Mucosa of descending colon (tissue), 3 donors: ENCODE measurements at regions not wholly inside any gene's neighbourhood (a gene's known extent, or its start where the extent isn't known, plus 50 kb on each side); places are given as distances from the start of the nearest gene placed in this dataset.

Source experiments
- ATAC-seq: fragments of 200-7000 bp; cut with Tn5 transposase; one replicate; pipeline ENCODE4 v1.9.1; 2020; ENCODE audit warnings: mild to moderate bottlenecking, moderate library complexity
- DNase-seq, 3 donors: peaks; one replicate each; pipeline ENCODE4 v3.0.0-alpha.2; 2020
- H3K36me3 ChIP-seq: fragments of 200-600 bp; one replicate; pipeline ENCODE4 v1.8.0; 2021; ENCODE audit warnings: low read depth, mild to moderate bottlenecking
- H3K4me1 ChIP-seq: fragments of 200-600 bp; one replicate; pipeline ENCODE4 v1.8.0; 2021; ENCODE audit warnings: low read depth, mild to moderate bottlenecking
- H3K4me3 ChIP-seq: fragments of 200-600 bp; one replicate; pipeline ENCODE4 v1.8.0; 2021; ENCODE audit warnings: mild to moderate bottlenecking
- H3K9me3 ChIP-seq: fragments of 200-600 bp; one replicate; pipeline ENCODE4 v1.8.0; 2021; ENCODE audit warnings: mild to moderate bottlenecking
- intact Hi-C, 2 donors: fragments of 100-400 bp; cut with DNase I in 1 of 2; cut with micrococcal nuclease in 1 of 2; formaldehyde crosslinking; loops; one replicate each; pipeline versions ENCODE4 v1.11.0 to v1.11.1; 2022; cut with DNase I, micrococcal nuclease
- TF ChIP-seq, protein P1 (sequence below): fragments of 200-600 bp; IDR thresholded peaks from one replicate; pipeline ENCODE4 v1.8.0; 2022; ENCODE audit warnings: antibody characterized with exemption, mild to moderate bottlenecking
- donor health status: DM: no; HTN: no; CAD: no; lungs with moderate emphysema.
- donor health status: DM: no; HTN: no; CAD: no.
- donor health status: DM: no; HTN: yes; CAD: no.

- peaks cover 21% of the 10 kb centered on the region for H3K9me3 ChIP-seq
- TF ChIP-seq, protein P1, sequence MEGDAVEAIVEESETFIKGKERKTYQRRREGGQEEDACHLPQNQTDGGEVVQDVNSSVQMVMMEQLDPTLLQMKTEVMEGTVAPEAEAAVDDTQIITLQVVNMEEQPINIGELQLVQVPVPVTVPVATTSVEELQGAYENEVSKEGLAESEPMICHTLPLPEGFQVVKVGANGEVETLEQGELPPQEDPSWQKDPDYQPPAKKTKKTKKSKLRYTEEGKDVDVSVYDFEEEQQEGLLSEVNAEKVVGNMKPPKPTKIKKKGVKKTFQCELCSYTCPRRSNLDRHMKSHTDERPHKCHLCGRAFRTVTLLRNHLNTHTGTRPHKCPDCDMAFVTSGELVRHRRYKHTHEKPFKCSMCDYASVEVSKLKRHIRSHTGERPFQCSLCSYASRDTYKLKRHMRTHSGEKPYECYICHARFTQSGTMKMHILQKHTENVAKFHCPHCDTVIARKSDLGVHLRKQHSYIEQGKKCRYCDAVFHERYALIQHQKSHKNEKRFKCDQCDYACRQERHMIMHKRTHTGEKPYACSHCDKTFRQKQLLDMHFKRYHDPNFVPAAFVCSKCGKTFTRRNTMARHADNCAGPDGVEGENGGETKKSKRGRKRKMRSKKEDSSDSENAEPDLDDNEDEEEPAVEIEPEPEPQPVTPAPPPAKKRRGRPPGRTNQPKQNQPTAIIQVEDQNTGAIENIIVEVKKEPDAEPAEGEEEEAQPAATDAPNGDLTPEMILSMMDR = no peak
- no peak for ATAC-seq
- H3K36me3 ChIP-seq = no peaks in the 10 kb centered on the region
- intact Hi-C loops = no loop called here
- H3K4me3 ChIP-seq = no peak overlapping the region
- no peak for DNase-seq
- no peaks in the 10 kb centered on the region for H3K4me1 ChIP-seq
Observed at GRCh38 chr4:131499141-131499873, 1649.8 kb upstream of the PCDH10 start.

DNA sequence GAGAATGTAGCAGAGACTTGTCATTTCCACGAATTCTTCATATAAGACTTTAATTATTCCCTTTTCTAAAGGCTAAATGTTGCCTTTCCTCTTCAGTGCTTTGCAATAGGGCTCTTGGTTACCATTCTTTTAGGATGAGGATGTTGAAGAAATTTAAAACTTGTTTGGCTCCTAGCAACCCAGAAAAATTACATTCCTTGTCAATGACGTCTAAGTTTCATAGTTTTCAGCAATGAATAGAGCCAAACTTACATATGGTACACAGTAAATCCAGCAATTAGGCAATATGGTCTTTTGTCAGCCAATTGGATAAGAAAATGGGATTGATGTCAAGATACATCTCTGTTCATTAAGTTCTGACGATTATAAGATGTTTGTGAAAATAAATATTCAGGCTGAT is 1639.6 kb upstream of the PCDH10 start:
- TF ChIP-seq, protein P1 = no peak
- peaks cover 3% of the 10 kb centered on the region for H3K9me3 ChIP-seq
- DNase-seq (no peak), ATAC-seq (no peak)
- H3K4me3 ChIP-seq = no peak overlapping the region
- intact Hi-C loops = no loop called here
- H3K36me3 ChIP-seq = no peaks in the 10 kb centered on the region
- H3K4me1 ChIP-seq = no peaks in the 10 kb centered on the region

- no peak for DNase-seq
- intact Hi-C loops = no loop called here
- TF ChIP-seq, protein P1 = no peak
- no peak overlapping the region for H3K4me3 ChIP-seq
- H3K9me3 ChIP-seq = peaks cover 1% of the 10 kb centered on the region
- no peaks in the 10 kb centered on the region for H3K4me1 ChIP-seq
- H3K36me3 ChIP-seq = no peaks in the 10 kb centered on the region
- no peak for ATAC-seq
Observed at GRCh38 chr4:131526686-131527085, 1622.4 kb upstream of the PCDH10 start.

- intact Hi-C loops = no loop called here
- no peak overlapping the region for H3K4me3 ChIP-seq
- H3K36me3 ChIP-seq = no peaks in the 10 kb centered on the region
- ATAC-seq (no peak), DNase-seq (no peak)
- no peaks in the 10 kb centered on the region for H3K4me1 ChIP-seq
- TF ChIP-seq, protein P1 = no peak
- H3K9me3 ChIP-seq = peaks cover 8% of the 10 kb centered on the region
Observed at GRCh38 chr4:131531087-131531486, 1618.0 kb upstream of the PCDH10 start.

GRCh38 chr4:131534944-131535645 is 1614.0 kb upstream of the PCDH10 start:
- intact Hi-C loops = no loop called here
- Histone ChIP-seq H3K4me1 (no peaks in the 10 kb centered on the region), H3K36me3 (no peaks in the 10 kb centered on the region), H3K4me3 (no peak overlapping the region), H3K9me3 (peaks cover 8% of the 10 kb centered on the region)
- DNase-seq = no peak
- TF ChIP-seq, protein P1 = no peak
- ATAC-seq = no peak
